ENCODE measurements at regions not wholly inside any gene's neighbourhood (a gene's known extent, or its start where the extent isn't known, plus 50 kb on each side); places are given as distances from the start of the nearest gene placed in this dataset.

DNA sequence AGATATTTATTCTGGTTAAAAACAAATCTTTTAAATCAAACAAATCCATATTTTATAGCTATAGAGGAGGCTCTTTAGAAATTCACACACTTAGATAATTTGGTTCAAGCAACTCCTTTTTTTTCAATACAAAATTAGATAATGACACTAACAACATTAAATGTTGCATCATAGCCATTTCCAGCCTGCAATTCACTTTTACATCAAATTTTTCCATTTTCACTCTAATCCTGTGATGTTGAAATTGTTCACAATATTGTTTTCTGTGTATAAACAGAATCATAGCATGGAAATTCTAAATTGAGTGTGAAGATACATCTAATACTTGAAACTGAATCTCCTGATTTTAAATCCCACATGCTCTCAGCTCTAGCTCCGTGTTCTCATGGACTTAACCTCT lies 482.6 kb downstream of the INHBA start:
- TF ChIP-seq EP300 (IDR thresholded peaks at IDR 0.05) (no peak), POLR2AphosphoS5 (IDR thresholded peaks at IDR 0.05) (no peak), POLR2A (IDR thresholded peaks at IDR 0.05) (no peak), CTCF (IDR thresholded peaks at IDR 0.05) (no peak)
- Histone ChIP-seq H3K4me3 (no peak overlapping the region), H3K9me3 (no peaks in the 10 kb centered on the region), H3K27ac (no peak overlapping the region), H3K27me3 (no peaks in the 10 kb centered on the region), H3K4me1 (no peaks in the 10 kb centered on the region), H3K36me3 (no peaks in the 10 kb centered on the region)
- no peak for DNase-seq
- intact Hi-C loops (cut with DNase I) = no loop called here
- 68 to 80% methylated on average over 1 of the region's 1 CpG for WGBS, 2 donors

GRCh38 chr7:41219276-41219675 lies 483.6 kb downstream of the INHBA start:
- no peaks in the 10 kb centered on the region for H3K9me3 ChIP-seq
- no peak overlapping the region for H3K27ac ChIP-seq
- H3K4me3 ChIP-seq = no peak overlapping the region
- intact Hi-C loops (cut with DNase I) = no loop called here
- TF ChIP-seq POLR2AphosphoS5 (IDR thresholded peaks at IDR 0.05) = no peak
- no peak for TF ChIP-seq POLR2A (IDR thresholded peaks at IDR 0.05)
- no peak for TF ChIP-seq EP300 (IDR thresholded peaks at IDR 0.05)
- no peak for TF ChIP-seq CTCF (IDR thresholded peaks at IDR 0.05)
- DNase-seq = no peak
- WGBS, 2 donors = 46 to 65% methylated on average over 2 of the region's 2 CpGs
- H3K36me3 ChIP-seq = no peaks in the 10 kb centered on the region
- no peaks in the 10 kb centered on the region for H3K4me1 ChIP-seq
- no peaks in the 10 kb centered on the region for H3K27me3 ChIP-seq

DNA sequence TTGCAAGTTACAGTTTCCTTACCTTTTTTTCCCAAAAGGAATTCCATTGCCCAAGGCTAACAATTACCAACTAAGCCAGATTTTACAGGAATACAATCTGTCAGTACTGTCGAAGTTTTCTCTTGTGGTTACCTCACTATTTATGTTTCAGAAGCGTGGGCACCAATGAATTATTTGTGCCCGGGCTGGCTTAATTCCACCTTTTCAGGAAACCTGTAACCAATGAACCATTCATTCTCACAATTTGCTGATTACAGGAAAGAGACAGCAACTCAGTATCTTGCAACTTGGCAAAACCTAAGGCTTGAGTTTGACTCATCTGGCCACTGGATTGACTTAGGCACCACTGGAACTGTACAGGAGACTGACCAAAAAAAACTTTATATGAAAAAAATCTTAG lies 485.6 kb downstream of the INHBA start:
- 75 to 86% methylated on average over 3 of the region's 3 CpGs for WGBS, 2 donors
- Histone ChIP-seq H3K4me3 (no peak overlapping the region), H3K9me3 (no peaks in the 10 kb centered on the region), H3K27me3 (no peaks in the 10 kb centered on the region), H3K27ac (no peak overlapping the region), H3K36me3 (no peaks in the 10 kb centered on the region), H3K4me1 (no peaks in the 10 kb centered on the region)
- intact Hi-C loops (cut with DNase I) = no loop called here
- no peak for DNase-seq
- TF ChIP-seq POLR2A (IDR thresholded peaks at IDR 0.05) (no peak), EP300 (IDR thresholded peaks at IDR 0.05) (no peak), POLR2AphosphoS5 (IDR thresholded peaks at IDR 0.05) (no peak), CTCF (IDR thresholded peaks at IDR 0.05) (no peak)

DNA sequence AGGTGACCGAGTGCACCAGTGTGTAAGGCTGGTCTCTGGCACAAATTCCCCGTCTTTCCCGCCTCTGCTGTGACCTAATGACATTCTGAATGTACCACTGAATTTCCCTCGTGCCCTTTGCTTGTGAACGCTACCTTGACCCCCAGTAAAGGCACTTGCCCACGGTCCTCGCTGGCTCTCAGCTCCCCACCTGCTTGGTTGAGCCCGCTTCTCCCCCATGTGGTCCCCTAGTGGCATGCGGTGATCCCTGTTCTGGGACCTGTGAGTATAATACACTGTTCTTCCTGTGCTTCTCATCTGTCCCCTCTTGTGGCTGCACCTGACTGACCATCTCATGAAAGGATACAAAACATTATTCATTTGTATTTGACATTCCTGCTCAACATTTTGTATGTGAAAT lies 495.7 kb downstream of the INHBA start:
- Histone ChIP-seq H3K36me3 (no peaks in the 10 kb centered on the region), H3K27me3 (no peaks in the 10 kb centered on the region), H3K4me1 (no peaks in the 10 kb centered on the region), H3K9me3 (no peaks in the 10 kb centered on the region), H3K4me3 (no peak overlapping the region), H3K27ac (no peak overlapping the region)
- intact Hi-C loops (cut with DNase I) = no loop called here
- WGBS, 2 donors = 88 to 90% methylated on average over 9 of the region's 9 CpGs
- TF ChIP-seq POLR2A (IDR thresholded peaks at IDR 0.05) = no peak
- no peak for DNase-seq

DNA sequence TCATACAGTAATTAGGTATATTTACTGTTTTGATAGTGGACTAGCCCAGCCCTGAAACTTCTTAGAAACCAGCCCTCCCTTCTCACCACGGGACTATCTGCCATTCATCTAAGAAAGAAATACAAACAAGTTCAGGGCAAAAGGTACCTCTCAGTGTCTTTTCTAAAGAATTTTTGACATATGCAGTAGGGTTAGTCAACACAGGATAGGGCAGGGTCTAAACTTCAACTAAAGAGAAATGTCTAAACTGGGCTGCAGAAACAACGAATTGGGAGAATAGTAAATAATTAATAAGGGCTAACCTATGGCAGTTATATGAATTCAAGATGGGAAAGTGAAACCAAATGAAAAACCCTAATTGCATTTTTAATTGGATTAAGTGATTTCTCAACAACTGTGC lies 496.6 kb downstream of the INHBA start:
- Histone ChIP-seq H3K27ac (no peak overlapping the region), H3K4me1 (no peaks in the 10 kb centered on the region), H3K9me3 (no peaks in the 10 kb centered on the region), H3K27me3 (no peaks in the 10 kb centered on the region), H3K36me3 (no peaks in the 10 kb centered on the region), H3K4me3 (no peak overlapping the region)
- TF ChIP-seq POLR2A (IDR thresholded peaks at IDR 0.05) (no peak), CTCF (IDR thresholded peaks at IDR 0.05) (no peak), EP300 (IDR thresholded peaks at IDR 0.05) (no peak), POLR2AphosphoS5 (IDR thresholded peaks at IDR 0.05) (no peak)
- intact Hi-C loops (cut with DNase I) = no loop called here
- WGBS, 2 donors = 26 to 60% methylated on average over 2 of the region's 2 CpGs
- no peak for DNase-seq

Data from sigmoid colon (tissue), 6 donors.